H1 (cell line): ENCODE measurements at regions not wholly inside any gene's neighbourhood (a gene's known extent, or its start where the extent isn't known, plus 50 kb on each side); places are given as distances from the start of the nearest gene placed in this dataset.

ENCODE experiments used
- CTCF ChIA-PET: fragments of 300-600 bp; sonication (Branson Sonifier 250); formaldehyde crosslinking; loops from one replicate; lab custom pipeline; 2021; ENCODE audit not compliant: partially characterized antibody; lab: Charles Lee
- POLR2A ChIA-PET: fragments of 300-600 bp; sonication (Branson Sonifier 250); formaldehyde crosslinking; loops from one replicate; lab custom pipeline; 2021; ENCODE audit warnings: inconsistent platforms; ENCODE audit not compliant: partially characterized antibody; lab: Charles Lee
- DNase-seq, 2 experiments: peaks; one replicate each; pipeline versions ENCODE4 v3.0.0 to v3.0.0-alpha.2; 2010 to 2022; ENCODE audit warnings: low spot score in 2 of 2, low read depth in 1 of 2, mixed read lengths in 1 of 2
- FAIRE-seq: peaks from 2 replicates; lab custom pipeline; 2011; peaks lifted over from hg19 to GRCh38; lab: Jason Lieb, UNC
- H2AFZ ChIP-seq: 2 replicates; pipeline ENCODE4 v1.8.1; 2012; ENCODE audit warnings: low read length, inconsistent platforms
- H2AK5ac ChIP-seq: 2 replicates; pipeline ENCODE4 v1.6.1; 2013; ENCODE audit warnings: low read depth, low read length
- H2BK120ac ChIP-seq: replicated peaks from 2 replicates; pipeline ENCODE3; 2013; ENCODE audit warnings: low read depth, low read length, inconsistent platforms
- H2BK12ac ChIP-seq: 2 replicates; pipeline ENCODE4 v1.6.1; 2013; ENCODE audit warnings: low read depth, low read length
- H2BK15ac ChIP-seq: 2 replicates; pipeline ENCODE4 v1.6.1; 2013; ENCODE audit warnings: low read length
- H2BK20ac ChIP-seq: 2 replicates; pipeline ENCODE4 v1.6.1; 2013; ENCODE audit warnings: low read length
- H2BK5ac ChIP-seq: 2 replicates; pipeline ENCODE4 v1.6.1; 2013; ENCODE audit warnings: low read depth, low read length
- H3K14ac ChIP-seq: 2 replicates; pipeline ENCODE4 v1.6.1; 2013; ENCODE audit warnings: inconsistent platforms; ENCODE audit not compliant: insufficient read length
- H3K18ac ChIP-seq: 2 replicates; pipeline ENCODE4 v1.6.1; 2013; ENCODE audit warnings: low read length; ENCODE audit errors: extremely low read depth
- H3K23ac ChIP-seq: 2 replicates; pipeline ENCODE4 v1.6.1; 2013; ENCODE audit warnings: inconsistent platforms; ENCODE audit not compliant: insufficient read length
- H3K23me2 ChIP-seq: 2 replicates; pipeline ENCODE4 v1.6.1; 2013; ENCODE audit warnings: low read depth, low read length
- H3K27ac ChIP-seq: 2 replicates; pipeline ENCODE4 v1.6.1; 2011; ENCODE audit warnings: low read depth, low read length, inconsistent platforms
- H3K27me3 ChIP-seq, 4 experiments: replicated peaks in 1 of 4; 1 replicate in 1 of 4; 2 replicates in 3 of 4; pipeline versions ENCODE4 v1.6.1 to v1.8.1; 2011 to 2013; ENCODE audit warnings: low read length in 3 of 4, mild to moderate bottlenecking in 3 of 4, inconsistent platforms in 2 of 4, mixed read lengths in 2 of 4, moderate library complexity in 1 of 4; ENCODE audit not compliant: control insufficient read depth in 3 of 4, insufficient read depth in 3 of 4; ENCODE audit errors: extremely low read depth in 1 of 4
- H3K36me3 ChIP-seq, 4 experiments: 2 replicates each; pipeline versions ENCODE4 v1.6.1 to v1.8.1; 2011 to 2013; ENCODE audit warnings: mild to moderate bottlenecking in 4 of 4, low read length in 3 of 4, moderate library complexity in 2 of 4, control low read depth in 1 of 4, inconsistent platforms in 1 of 4; ENCODE audit not compliant: insufficient read depth in 4 of 4, control insufficient read depth in 2 of 4
- H3K4ac ChIP-seq: replicated peaks from 2 replicates; pipeline ENCODE3; 2013; ENCODE audit warnings: low read length, low read depth, mixed read lengths, inconsistent platforms; ENCODE audit not compliant: insufficient read length
- H3K4me1 ChIP-seq, 4 experiments: replicated peaks in 1 of 4; 1 replicate in 1 of 4; 2 replicates in 3 of 4; pipeline versions ENCODE4 v1.6.1 to v1.8.1; 2011 to 2013; ENCODE audit warnings: low read length in 3 of 4, inconsistent platforms in 2 of 4, mixed read lengths in 1 of 4; ENCODE audit not compliant: insufficient read depth in 4 of 4, control insufficient read depth in 3 of 4
- H3K4me2 ChIP-seq, 2 experiments: 2 replicates each; pipeline versions ENCODE4 v1.6.1 to v1.8.1; 2011 to 2013; ENCODE audit warnings: low read depth in 2 of 2, low read length in 2 of 2, control low read depth in 1 of 2, inconsistent platforms in 1 of 2, mild to moderate bottlenecking in 1 of 2; ENCODE audit not compliant: insufficient read depth in 1 of 2
- H3K4me3 ChIP-seq, 4 experiments: fragments of 200-600, 300-600 bp in 1 of 4; sonication (generic), shearing (Covaris generic), sonication (Bioruptor Twin) in 1 of 4; 2 replicates each; pipeline versions ENCODE4 v1.5.1 to v1.8.1; 2011 to 2016; ENCODE audit warnings: low read length in 4 of 4, low read depth in 3 of 4, control low read depth in 2 of 4, inconsistent platforms in 2 of 4, mild to moderate bottlenecking in 2 of 4, mixed read lengths in 1 of 4, moderate library complexity in 1 of 4; ENCODE audit not compliant: insufficient read depth in 2 of 4; ENCODE audit errors: extremely low read depth in 1 of 4
- H3K56ac ChIP-seq: replicated peaks from 2 replicates; pipeline ENCODE3; 2013; ENCODE audit warnings: low read depth, mild to moderate bottlenecking, mixed read lengths, low read length, inconsistent platforms; ENCODE audit not compliant: insufficient read length
- H3K79me1 ChIP-seq: 2 replicates; pipeline ENCODE4 v1.6.1; 2013; ENCODE audit warnings: low read depth, low read length, control low read depth
- H3K79me2 ChIP-seq, 2 experiments: 2 replicates each; pipeline versions ENCODE4 v1.6.1 to v1.8.1; 2012 to 2013; ENCODE audit warnings: low read length in 2 of 2, mild to moderate bottlenecking in 2 of 2, inconsistent platforms in 1 of 2; ENCODE audit not compliant: insufficient read depth in 2 of 2, control insufficient read depth in 1 of 2
- H3K9ac ChIP-seq, 4 experiments: replicated peaks in 1 of 4; 1 replicate in 1 of 4; 2 replicates in 3 of 4; pipeline versions ENCODE4 v1.6.1 to v1.8.1; 2011 to 2013; ENCODE audit warnings: low read depth in 3 of 4, low read length in 3 of 4, control low read depth in 2 of 4, mild to moderate bottlenecking in 2 of 4, moderate library complexity in 2 of 4, inconsistent platforms in 1 of 4; ENCODE audit errors: extremely low read depth in 1 of 4
- H3K9me3 ChIP-seq, 2 experiments: 2 replicates each; pipeline versions ENCODE4 v1.6.1 to v1.8.1; 2012 to 2013; ENCODE audit warnings: mild to moderate bottlenecking in 2 of 2, moderate library complexity in 2 of 2, control low read depth in 1 of 2, inconsistent platforms in 1 of 2, low read depth in 1 of 2, low read length in 1 of 2, mixed read lengths in 1 of 2; ENCODE audit not compliant: insufficient read depth in 2 of 2
- H4K20me1 ChIP-seq, 2 experiments: replicated peaks in 1 of 2; 2 replicates each; pipeline versions ENCODE3 to v1.8.1; 2011 to 2013; ENCODE audit warnings: inconsistent platforms in 2 of 2, low read length in 2 of 2, mild to moderate bottlenecking in 1 of 2; ENCODE audit not compliant: insufficient read depth in 2 of 2, control insufficient read depth in 1 of 2
- H4K5ac ChIP-seq: 2 replicates; pipeline ENCODE4 v1.6.1; 2013; ENCODE audit warnings: low read length, low read depth, mixed read lengths, inconsistent platforms; ENCODE audit not compliant: insufficient read length
- H4K8ac ChIP-seq: 2 replicates; pipeline ENCODE4 v1.8.0; 2013; ENCODE audit warnings: mild to moderate bottlenecking, moderate library complexity, low read length, inconsistent platforms; ENCODE audit not compliant: insufficient read depth; ENCODE audit errors: extremely low read depth
- H4K91ac ChIP-seq: replicated peaks from 2 replicates; pipeline ENCODE3; 2013; ENCODE audit warnings: low read length, mixed read lengths, inconsistent platforms; ENCODE audit not compliant: insufficient read length
- CHD1 ChIP-seq: IDR thresholded peaks from 2 replicates; pipeline ENCODE4 v1.6.1; 2012; ENCODE audit warnings: low read depth, low read length, improper control_type of control experiment
- CTBP2 ChIP-seq: IDR thresholded peaks from 2 replicates; pipeline ENCODE4 v1.7.0; 2011; ENCODE audit warnings: borderline replicate concordance, mild to moderate bottlenecking, moderate library complexity, mixed read lengths, low read length; ENCODE audit not compliant: insufficient read depth, insufficient read length
- EGR1 ChIP-seq: IDR thresholded peaks from 2 replicates; pipeline ENCODE4 v1.6.1; 2011; ENCODE audit warnings: low read depth, low read length, borderline replicate concordance
- HDAC2 ChIP-seq, 2 experiments: fragments of 300-600 bp in 1 of 2; sonication (generic) in 1 of 2; IDR thresholded peaks; 2 replicates each; pipeline ENCODE4 v1.6.1; 2011 to 2012; ENCODE audit warnings: low read depth in 2 of 2, low read length in 2 of 2, mild to moderate bottlenecking in 2 of 2, moderate library complexity in 2 of 2, borderline replicate concordance in 1 of 2, inconsistent platforms in 1 of 2
- WGBS, 2 experiments: shearing (Covaris generic) in 1 of 2; methylation state at CpG; one replicate each; pipeline versions ENCODE4 v1.1.6 to v1.1.7; 2013 to 2015; ENCODE audit warnings: low lambda C conversion rate in 2 of 2, mixed read lengths in 2 of 2, inconsistent platforms in 1 of 2, low coverage in 1 of 2, missing lambda C conversion rate in 1 of 2; ENCODE audit not compliant: insufficient replicate concordance in 2 of 2, insufficient coverage in 1 of 2, insufficient read length in 1 of 2; ENCODE audit errors: extremely low coverage in 1 of 2, missing lambda C conversion rate in 1 of 2; 5-methylcytosine and 5-hydroxymethylcytosine counted together

- H3K9me3 ChIP-seq: no peaks in the 10 kb centered on the region
- H3K4ac ChIP-seq: no peak overlapping the region
- peak overlapping the region; percentile 83 for H3K18ac ChIP-seq
- FAIRE-seq: no peak
- H4K20me1 ChIP-seq: no peaks in the 10 kb centered on the region
- peak overlapping the region; percentile 42 to 79; a peak in 3 of 4 replicates for H3K4me2 ChIP-seq
- H2BK5ac ChIP-seq: no peak overlapping the region
- no peak overlapping the region for H3K27ac ChIP-seq
- H3K4me1 ChIP-seq: peaks cover 3 to 32% (median 12%) of the 10 kb centered on the region in 4 experiments
- no peak overlapping the region for H2BK15ac ChIP-seq
- no peak overlapping the region; a peak in 1 of 7 replicates for H3K9ac ChIP-seq
- no peaks in the 10 kb centered on the region for H3K79me1 ChIP-seq
- H2AFZ ChIP-seq: no peak overlapping the region
- H2AK5ac ChIP-seq: no peak overlapping the region
- no peak overlapping the region for H3K23ac ChIP-seq
- POLR2A ChIA-PET: interaction anchor here (2.1 kb wide), 1 partner anchor 85 kb away, joined by 6 read pairs; the partner anchor contains the start of gene EFNB1
- no peak overlapping the region for H4K5ac ChIP-seq
- H3K14ac ChIP-seq: no peak overlapping the region
- no peak overlapping the region for H3K56ac ChIP-seq
- peak overlapping the region in 1 of 4 experiments; percentile 56; a peak in 1 of 8 replicates for H3K4me3 ChIP-seq
- peak overlapping the region; percentile 21 for H2BK120ac ChIP-seq
- peak overlapping the region; percentile 39; the same call in 1 of the 2 replicates for H2BK12ac ChIP-seq
- H3K23me2 ChIP-seq: no peaks in the 10 kb centered on the region
- H3K27me3 ChIP-seq: peaks cover 0 to 2% (median 0%) of the 10 kb centered on the region in 4 experiments; a peak in 1 of 7 replicates
- no peak for DNase-seq
- H3K36me3 ChIP-seq: no peaks in the 10 kb centered on the region
- TF ChIP-seq CHD1 (no peak), HDAC2 (IDR thresholded peaks at IDR 0.05; ENCODE audit: borderline replicate concordance in 1 of 2, low read depth in 2 of 2, low read length in 2 of 2) (no peak), CTBP2 (no peak), EGR1 (no peak)
- peak overlapping the region; percentile 51; the same call in 1 of the 2 replicates for H4K8ac ChIP-seq
- CTCF ChIA-PET: interaction anchor here (1.0 to 1.5 kb wide), 4 partner anchors 67 to 309 kb away, joined by 3 to 5 read pairs (median 3); partner anchors contain the start of gene EFNB1
- peak overlapping the region; percentile 61; the same call in 1 of the 2 replicates for H2BK20ac ChIP-seq
- 47% methylated on average over 4 of the region's 7 CpGs; no CpG with 5 or more reads in 1 of the 2 experiments for WGBS, 2 experiments
- no peaks in the 10 kb centered on the region for H3K79me2 ChIP-seq
- peak overlapping the region; percentile 54 for H4K91ac ChIP-seq
Observed at GRCh38 chrX:68913249-68913547, 84.4 kb downstream of the EFNB1 start.
